GM21390 (cell line): ENCODE measurements at regions not wholly inside any gene's neighbourhood (a gene's known extent, or its start where the extent isn't known, plus 50 kb on each side); places are given as distances from the start of the nearest gene placed in this dataset.
"Not testable (repeated sequence)": the region's sequence is repeated elsewhere in the genome, so short reads cannot be mapped to it uniquely, and the experiment has no call there.

Experiments used
- ATAC-seq: cut with Tn5 transposase; IDR thresholded peaks from one replicate; pipeline ENCODE4 v1.9.1; 2021; ENCODE audit not compliant: unreplicated experiment

DNA sequence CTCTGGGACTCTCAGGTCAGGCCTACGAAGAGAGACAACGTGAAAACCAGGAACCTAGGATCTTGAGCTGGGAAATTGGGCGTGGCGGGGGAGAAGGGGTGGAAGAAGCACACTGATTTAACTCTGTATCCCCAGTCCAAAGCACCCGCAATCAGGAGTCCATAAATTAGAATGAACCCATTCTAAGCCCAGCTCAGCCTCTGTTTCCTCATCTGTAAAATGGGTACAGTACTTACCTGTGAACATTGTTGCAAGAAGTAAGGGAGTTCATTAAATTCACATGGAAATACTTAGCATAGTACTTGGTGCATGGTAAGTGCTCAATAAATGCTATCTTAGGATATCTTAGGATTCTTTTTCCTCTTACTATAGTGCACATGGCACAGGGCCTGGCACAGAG lies 326.7 kb downstream of the BCOR start:
- no peak for ATAC-seq

DNA sequence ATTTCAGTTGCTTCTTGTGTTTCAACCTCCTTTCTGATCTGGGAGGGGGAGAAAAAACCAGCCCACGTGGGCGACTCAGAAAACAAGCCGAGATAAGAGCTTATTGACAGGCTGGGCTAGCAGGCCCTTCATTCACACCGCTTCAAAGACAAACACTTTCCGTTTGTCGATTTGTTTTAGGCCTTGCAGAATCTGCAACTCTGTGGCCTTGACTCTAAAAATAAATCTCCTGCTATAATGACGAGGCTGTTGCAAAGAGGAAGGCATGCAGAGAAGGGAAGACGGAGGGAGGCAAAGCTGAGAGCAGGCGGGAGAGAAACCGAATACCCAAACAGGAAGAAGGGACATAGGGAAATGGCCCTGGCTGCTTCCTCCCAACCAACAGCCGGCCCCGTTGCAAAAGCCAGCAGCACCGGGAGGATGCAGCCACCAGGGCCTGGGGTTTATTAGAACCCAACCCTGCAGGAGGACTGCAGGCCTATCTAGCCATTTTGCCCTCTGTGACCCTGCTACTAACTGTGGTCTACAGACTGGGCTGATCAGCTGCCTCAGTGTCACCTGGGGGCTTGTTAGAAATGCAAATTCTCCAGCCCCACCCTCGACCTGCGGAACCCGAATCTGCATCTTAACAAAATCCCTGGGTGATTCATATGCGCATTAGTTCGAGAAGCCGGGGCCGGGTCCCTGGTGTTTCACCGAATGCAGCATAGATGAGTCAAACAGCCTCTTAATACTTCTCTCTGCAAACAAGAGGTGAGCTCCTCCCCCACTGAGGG lies 325.5 kb downstream of the BCOR start:
- no peak for ATAC-seq

DNA sequence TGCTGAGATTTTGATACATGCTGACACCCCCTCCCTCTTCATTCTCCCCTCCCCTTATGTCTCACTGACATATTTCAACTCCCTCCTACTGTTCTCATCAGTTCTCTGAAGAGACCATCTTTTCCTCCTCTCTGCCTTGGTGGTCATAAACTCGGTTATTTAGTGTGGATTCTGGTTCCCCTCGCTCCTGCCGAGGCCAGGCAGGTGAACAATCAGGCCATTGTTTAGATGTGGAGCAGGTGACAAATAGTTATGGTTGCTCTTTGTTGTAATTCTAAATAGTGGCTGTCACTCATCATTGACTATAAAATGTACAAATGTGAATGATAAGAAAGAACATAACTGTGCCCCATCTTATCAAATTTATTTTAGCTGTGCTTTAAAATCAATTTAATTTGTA lies 324.6 kb downstream of the BCOR start:
- ATAC-seq: no peak

DNA sequence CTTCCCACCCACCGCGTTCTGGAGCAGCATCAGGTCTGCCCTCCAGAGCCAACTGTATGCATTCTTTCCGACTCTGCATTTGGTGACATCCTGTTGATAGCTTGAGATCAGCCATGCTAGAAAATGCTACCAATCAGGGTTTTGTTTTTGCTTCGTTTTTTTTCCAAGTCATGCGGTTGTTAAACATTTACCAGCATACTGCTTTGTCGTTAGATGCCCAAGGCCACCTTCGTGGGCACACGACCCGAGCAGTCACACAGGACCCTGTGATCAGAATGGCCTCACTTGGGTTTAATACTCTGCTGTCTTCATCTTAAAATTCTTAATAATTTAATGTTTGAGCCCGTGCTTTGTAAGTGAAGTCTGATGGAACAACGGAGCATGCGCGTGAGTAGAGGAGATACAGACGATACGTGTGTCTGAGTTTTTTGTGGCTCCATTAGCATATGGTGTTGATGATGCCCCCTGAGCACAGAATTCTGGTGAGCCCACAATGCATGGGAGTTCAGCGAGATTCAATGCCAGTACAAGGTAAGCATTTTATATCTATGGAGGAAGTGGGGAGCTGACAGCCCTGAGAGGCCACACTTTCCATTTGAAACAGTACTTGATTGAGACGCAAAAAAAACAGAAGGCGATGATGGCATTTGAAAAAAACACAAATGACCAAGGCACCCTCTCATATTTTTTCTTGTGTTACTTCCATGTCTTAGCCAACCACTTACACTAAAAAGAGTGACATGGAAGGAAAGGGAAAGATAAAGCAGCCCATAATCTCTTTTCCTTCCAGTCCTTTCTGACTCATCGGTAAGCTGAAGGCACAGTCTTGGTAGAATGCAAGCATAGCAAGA lies 323.6 kb downstream of the BCOR start:
- no peak for ATAC-seq

- no peak for ATAC-seq
Measured at GRCh38 chrX:39774774-39775328, 322.9 kb downstream of the BCOR start.

GRCh38 chrX:39777623-39778025 lies 320.1 kb downstream of the BCOR start:
- ATAC-seq: no peak

- no peak for ATAC-seq
Measured at GRCh38 chrX:39779952-39780783, 317.6 kb downstream of the BCOR start.

DNA sequence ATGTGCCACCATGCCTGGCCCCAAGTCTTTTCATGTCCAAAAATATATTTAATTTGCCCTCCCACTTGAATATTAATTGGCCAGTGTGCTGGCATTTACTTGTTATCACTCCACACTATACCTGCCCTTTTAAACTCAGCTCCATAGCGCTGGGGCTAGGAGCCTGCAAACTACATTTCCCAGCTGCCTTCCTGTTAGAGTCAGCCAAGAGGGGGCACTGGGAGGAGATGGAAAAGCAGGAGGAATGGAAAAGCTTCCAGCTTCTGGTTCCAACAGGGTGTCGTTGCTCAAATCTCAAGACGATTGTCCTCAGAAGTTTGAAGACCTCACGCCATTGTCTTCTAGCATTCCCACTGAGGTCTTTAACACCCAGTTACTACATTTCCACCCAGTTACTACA lies 315.5 kb downstream of the BCOR start:
- no peak for ATAC-seq

- ATAC-seq: no peak
Measured at GRCh38 chrX:39787999-39788398, 309.8 kb downstream of the BCOR start.

GRCh38 chrX:39788521-39788920 lies 309.2 kb downstream of the BCOR start:
- ATAC-seq: no peak

- ATAC-seq: no peak
Measured at GRCh38 chrX:39791691-39792090, 306.1 kb downstream of the BCOR start.

GRCh38 chrX:39795605-39796004 lies 302.2 kb downstream of the BCOR start:
- ATAC-seq: no peak

DNA sequence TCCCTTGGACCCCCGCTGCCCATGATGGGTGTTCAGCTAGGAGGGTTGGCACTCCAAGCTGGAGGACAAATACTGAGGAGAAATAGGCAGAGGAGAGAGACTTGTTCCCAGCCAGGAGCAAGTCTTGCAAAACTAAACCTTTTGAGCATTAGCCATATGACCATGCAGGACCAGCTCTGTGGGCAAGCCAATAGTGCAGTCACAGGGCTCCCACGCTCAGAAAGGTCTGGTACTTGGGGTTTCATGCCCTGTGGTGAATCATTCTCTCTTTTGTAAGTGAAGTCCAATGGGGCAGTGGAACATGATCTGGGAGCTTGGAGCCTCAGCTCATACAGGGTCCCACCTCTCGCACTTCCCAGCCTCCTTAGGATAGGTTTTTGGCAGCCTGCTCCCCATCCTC lies 300.9 kb downstream of the BCOR start:
- no peak for ATAC-seq

GRCh38 chrX:39798488-39798887 lies 299.3 kb downstream of the BCOR start:
- ATAC-seq: not testable (repeated sequence)

DNA sequence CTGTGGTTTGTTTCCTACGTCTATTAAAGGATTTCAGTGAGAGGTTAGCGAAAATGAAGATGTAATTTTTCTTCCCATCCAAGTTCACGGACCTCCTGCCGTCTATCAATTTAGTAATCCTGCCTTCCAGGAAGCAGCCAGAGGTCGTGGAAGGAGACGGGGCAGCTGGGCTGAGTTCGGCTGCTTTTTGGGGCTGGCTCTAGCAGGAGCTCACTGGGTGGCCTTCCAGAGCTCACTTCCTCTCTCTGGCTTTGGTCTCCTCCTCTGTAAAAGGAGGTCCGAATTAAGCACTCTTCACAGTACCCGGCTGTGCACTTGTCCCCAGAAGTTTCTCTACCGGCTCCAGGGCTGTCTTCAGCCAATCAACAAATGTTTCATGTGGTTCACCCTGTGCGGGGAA lies 295.4 kb downstream of the BCOR start:
- ATAC-seq: no peak

- ATAC-seq: no peak
Measured at GRCh38 chrX:39802908-39803307, 294.9 kb downstream of the BCOR start.

- no peak for ATAC-seq
Measured at GRCh38 chrX:39805022-39805421, 292.7 kb downstream of the BCOR start.

GRCh38 chrX:39805825-39806224 lies 291.9 kb downstream of the BCOR start:
- no peak for ATAC-seq

DNA sequence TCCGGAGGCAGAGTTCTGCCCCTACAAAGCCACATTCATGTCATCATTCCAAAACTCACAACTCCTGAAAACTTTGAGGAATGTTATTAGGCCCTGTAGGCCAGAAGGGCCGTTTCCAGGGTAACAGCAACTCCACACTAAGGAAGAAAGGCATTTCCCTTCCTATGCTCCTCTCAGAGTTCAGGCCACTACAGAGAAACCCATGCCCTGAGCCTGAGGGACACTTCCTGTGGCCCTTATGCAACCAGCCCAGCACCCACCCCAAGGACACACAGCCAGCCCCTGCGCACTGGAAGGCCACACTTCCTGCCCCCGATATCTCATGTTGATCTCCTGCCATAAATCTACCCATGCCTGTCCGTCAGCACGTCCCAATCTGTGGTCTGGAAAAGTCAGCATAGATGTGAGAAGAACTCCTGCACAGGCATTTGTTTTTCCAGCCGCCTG lies 289.3 kb downstream of the BCOR start:
- no peak for ATAC-seq

DNA sequence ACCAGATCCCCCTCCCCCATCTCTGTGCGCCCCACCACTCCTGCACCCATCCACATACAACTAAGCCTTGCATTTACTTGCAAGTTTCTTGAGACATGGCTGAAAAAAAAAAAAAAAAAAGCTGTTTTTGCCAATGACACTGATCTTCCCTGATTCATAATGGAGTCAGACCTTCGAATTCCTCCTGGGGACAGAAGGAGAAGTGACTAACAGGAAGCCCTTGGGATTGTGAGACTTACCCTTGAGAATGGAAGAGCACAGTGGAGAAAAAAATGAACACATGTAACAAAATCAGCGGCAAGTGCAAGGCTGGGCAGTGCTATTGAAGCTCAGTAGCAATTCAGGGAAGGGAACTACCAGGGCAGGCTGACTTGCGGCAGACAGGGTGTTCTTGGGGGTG lies 288.4 kb downstream of the BCOR start:
- no peak for ATAC-seq

DNA sequence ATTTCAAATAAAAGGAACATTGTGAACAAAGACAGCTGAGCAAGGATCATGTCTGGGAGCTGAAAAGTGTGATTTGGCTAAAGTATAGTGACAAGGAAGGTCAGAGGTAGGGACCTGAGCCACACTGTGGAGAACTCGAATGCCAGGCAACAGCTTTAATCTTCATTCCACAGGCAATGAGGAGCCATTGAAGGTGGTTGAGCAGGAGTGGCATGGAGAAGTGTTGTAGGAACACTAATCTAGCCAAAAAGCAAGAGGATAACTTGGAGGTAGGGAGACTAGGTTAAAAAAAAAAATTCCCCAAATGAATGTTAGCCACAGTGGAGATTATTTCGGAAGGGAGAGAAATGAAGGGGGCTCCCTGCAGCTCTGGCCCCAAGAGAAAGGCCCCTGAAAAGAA lies 286.9 kb downstream of the BCOR start:
- ATAC-seq: no peak
